HT-29 (cell line): ENCODE measurements at regions not wholly inside any gene's neighbourhood (a gene's known extent, or its start where the extent isn't known, plus 50 kb on each side); places are given as distances from the start of the nearest gene placed in this dataset.
A peak's percentile ranks its signal among the peaks of the same experiment; 100 is the strongest.

ENCODE experiments used
- DNase-seq: peaks from one replicate; pipeline ENCODE4 v3.0.0-alpha.2; 2015; ENCODE audit warnings: low spot score

DNA sequence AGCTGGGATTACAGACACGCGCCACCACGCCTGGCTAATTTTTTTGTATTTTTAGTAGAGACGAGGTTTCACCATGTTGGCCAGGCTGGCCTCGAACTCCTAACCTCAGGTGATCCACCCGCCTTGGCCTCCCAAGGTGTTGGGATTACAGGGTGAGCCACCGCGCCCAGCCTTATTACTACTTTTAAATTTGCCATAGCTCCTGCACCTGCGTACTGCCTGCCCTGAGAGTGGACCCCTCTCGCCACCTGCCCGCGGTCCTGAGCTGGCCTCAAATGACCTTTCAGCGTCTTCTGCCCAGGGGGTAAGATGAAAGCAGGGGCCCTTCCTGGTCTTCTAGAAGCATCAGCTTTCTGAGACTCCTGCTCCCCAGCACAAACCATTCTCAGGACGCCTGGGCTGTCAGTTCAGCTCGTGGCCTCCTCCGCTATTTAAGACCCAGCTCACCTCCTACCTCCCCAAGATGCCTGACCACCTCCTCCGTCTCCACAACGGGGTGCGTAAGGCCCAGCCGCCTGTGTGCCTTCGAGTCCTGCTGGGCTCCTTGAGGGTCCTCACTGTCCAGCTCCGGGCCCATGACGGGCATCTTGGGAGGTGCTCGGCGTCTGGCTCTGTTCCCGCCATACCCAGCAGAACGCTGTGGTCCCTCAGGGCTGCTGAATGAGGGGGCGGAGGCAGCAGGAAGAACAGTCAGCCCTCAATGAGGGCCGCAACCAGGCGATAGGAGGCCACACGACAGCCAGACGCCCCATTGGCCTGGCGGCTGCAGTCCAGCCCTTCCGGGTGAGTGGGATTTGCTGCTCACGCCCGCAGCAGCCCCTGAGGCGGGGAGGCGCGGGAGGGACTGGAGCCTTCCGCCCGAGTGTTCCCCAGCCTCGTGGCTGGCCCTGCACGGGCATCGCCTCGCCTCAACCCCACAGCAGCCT is 266.6 kb downstream of the TFCP2L1 start:
- no peak for DNase-seq

DNA sequence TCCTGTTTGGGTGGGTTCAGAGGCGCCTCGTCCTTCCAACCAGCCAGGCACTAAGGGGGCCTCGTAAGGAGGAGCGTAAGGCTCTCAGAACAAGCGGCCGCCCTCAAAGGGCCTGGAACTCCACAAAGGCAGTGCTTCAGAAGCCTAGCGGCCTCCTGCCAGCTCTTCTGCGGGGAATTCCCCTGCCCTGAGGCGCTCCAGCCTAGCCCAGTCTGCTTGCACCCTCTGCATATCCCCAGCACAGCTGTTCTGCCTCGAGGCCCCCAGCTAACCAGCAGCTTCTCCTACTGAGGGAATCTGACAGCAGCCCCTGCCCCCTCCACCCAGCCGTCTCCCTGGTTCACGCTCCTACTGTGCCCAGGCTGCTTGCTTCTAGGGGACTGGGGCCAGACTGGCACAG is 265.9 kb downstream of the TFCP2L1 start:
- DNase-seq = no peak

- no peak for DNase-seq
Observed at GRCh38 chr2:121019756-121020155, 265.2 kb downstream of the TFCP2L1 start.

- DNase-seq = no peak
Observed at GRCh38 chr2:121021685-121022084, 263.3 kb downstream of the TFCP2L1 start.

- DNase-seq = no peak
Observed at GRCh38 chr2:121028577-121028976, 256.4 kb downstream of the TFCP2L1 start.

GRCh38 chr2:121030523-121030922 is 254.5 kb downstream of the TFCP2L1 start:
- no peak for DNase-seq

GRCh38 chr2:121031568-121032340 is 253.2 kb downstream of the TFCP2L1 start:
- DNase-seq = no peak

DNA sequence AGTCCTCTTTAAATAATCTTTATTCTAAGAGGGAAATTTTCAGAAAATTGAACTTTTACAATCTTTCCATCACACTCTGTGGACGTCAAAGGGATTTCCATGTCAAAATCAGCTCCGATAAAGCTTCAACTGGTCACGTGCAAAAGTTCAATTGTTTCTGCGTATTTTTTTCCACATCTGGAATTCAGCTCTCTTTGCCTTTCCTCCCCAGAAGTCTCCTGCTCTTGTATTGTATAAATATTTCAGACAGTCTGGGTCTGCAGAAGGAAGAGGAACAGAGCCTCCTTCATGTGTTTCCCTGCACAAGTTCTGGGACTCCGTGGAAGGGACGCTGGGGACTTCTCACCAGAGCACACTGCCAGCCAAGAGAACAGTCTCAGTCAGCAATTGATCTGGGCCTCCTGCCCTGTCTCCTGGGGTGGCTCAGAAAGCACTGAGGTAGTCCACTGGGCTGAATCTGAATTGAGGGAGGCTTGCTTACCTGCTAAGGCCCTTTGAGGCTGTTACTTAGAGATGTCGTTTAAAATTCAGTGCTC is 251.5 kb downstream of the TFCP2L1 start:
- DNase-seq = no peak

DNA sequence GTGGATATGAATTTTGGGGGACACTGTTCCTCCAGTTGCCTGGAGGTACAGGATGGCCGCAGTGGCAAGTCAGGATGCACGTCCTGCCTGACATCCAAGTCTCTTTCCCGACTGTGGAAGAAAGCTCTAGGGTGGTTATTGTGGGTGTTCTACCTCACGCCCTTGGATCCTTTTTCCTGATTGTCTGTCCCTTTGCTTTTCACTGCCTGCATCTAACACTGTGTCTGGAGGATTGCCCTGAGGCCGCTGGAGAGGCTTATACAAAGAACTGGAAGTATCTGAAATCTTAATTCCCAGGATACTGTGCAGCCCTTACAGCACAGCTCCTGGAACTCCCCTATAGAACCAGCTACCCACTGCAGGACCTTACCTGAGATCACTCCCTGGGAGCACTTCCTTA is 250.5 kb downstream of the TFCP2L1 start:
- no peak for DNase-seq

- DNase-seq = no peak
Observed at GRCh38 chr2:121036226-121036692, 248.7 kb downstream of the TFCP2L1 start.

GRCh38 chr2:121037480-121037879 is 247.5 kb downstream of the TFCP2L1 start:
- DNase-seq = no peak

GRCh38 chr2:121038031-121038430 is 247.0 kb downstream of the TFCP2L1 start:
- no peak for DNase-seq

DNA sequence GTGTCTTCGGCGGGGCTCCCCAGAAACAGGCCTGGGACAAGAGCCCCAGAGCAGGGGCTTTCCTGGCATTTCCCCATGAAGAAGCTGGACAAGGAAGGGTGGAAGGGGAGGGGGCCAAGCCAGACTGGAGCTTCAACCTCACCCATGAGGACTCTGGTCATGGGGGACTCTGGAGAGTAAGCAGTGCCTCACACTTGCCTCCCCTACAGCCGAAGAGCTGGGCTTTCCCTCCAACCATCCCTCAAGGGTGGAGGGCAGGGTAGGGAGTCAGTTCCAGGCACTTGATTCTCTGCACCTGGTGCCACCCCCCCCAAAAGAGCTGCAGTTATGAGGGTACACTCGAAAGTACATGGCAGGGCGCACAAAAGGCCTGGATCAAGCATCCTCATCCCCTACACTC is 246.6 kb downstream of the TFCP2L1 start:
- DNase-seq = no peak

GRCh38 chr2:121038891-121039616 is 245.9 kb downstream of the TFCP2L1 start:
- DNase-seq = no peak

DNA sequence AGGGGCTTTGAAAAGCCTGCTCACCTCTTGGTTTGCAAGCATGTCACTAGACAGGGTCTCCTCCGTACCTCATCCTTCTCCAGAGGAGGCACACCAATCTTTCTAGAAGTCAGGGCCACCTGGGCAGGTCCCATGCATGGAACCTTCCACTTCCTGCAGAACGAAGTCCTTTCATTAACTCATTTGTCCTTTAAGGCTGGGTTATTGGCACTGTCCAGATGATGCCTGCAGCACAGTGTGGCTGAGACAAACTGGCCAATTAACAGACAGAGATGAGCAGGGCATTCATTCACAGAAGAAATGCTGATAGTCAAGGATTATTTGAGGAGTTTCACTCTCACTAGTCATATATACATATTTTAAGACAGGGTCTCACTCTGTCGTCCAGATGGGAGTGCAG is 245.3 kb downstream of the TFCP2L1 start:
- no peak for DNase-seq

DNA sequence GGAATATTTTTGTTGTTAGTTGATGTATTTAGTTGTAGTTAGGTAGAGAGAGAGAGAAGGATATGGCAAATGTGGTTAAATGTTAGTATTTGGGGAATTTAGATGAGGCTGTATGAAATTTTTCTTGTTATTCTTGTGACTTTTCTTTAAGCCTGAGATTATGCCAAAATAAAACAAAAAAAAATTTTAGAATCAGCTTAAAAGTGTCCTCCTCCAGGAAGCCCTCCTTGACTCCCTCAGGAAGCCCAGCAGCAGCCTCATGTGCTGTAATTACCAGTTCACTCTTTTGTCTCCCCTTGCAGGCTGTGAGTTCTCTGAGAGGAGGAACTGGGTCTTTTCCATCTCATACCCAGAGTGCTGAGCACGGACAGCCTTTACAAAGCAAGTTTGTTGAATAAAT is 243.5 kb downstream of the TFCP2L1 start:
- no peak for DNase-seq

DNA sequence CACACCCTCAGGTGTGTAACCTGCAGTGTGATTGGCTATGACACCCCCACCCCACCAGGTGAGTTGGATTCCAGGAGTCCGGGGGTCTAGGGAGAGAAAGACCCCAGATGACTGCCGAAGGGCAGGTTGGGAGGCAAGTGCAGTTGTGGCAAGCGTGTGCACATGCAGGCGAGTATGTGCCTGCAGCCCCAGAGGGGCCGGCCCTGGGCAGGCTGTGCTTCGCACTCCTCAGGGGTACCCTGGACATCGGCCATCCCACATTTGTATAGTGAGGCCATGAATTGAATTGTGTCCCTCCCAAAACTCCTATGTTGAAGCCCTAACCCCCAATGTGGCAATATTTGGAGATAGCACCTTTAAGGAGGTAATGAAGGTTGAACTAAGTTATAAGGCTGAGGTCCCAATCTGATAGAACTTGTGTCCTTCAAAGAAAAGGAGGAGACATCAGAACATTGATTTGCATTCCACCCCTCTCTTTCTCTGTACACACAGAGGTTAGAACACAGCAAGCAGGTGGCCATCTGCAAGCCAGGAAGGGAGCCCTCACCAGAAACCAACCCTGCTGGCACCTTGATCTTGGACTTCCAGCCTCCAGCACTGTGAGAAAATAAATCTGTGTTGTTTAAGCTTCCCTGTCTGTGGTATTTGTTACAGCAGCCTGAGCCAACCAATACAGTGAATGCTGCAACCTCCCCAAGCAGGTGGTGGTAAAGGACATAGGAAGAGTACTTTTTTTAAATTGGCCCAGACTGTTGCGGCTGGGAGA is 241.8 kb downstream of the TFCP2L1 start:
- DNase-seq = no peak

DNA sequence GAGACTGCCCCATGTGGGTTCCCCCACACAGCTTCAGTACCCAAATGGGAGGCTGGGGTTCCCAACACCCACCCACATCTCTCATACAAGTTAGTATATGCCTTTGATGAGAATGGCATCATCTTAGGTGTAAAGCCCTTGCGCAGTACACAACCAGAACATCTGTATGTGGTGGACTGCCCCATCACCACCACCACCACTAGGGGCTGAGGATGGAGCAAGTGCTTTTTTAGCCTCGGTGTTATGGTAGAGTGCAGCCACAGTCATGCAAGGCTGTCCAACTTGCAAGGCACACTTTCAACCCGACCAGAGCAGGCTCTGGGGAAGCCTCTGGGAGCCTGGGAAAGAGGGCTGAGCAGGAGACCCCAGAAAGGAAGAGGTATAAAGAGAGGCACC is 241.2 kb downstream of the TFCP2L1 start:
- DNase-seq = no peak

DNA sequence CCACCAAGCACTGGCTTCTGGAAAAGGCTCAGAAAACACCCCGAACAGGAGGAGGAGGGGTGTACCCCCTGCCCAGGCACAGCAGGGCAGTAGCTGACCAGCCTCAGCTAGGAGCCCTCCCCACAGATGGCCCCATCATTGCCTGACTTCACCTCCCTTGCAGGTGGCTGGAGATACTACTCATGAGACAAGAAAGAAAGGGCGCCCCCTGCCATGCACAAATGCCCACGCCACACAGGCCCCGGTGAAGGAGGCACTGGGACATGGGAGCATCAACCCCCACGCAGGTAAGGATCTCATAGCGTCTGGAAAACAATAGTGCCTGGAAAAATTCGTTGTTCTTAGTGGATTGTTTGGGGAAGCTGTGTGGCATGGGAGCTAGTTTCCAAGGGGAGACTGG is 240.6 kb downstream of the TFCP2L1 start:
- peak; percentile 6 for DNase-seq

- no peak for DNase-seq
Observed at GRCh38 chr2:121045245-121045644, 239.8 kb downstream of the TFCP2L1 start.

GRCh38 chr2:121046335-121046734 is 238.7 kb downstream of the TFCP2L1 start:
- DNase-seq = no peak
